Thymus (tissue), 11 donors: ENCODE measurements at regions not wholly inside any gene's neighbourhood (a gene's known extent, or its start where the extent isn't known, plus 50 kb on each side); places are given as distances from the start of the nearest gene placed in this dataset.

Experiments
- DNase-seq, 9 donors: peaks; one replicate each; pipeline ENCODE4 v3.0.0-alpha.2; 2013; ENCODE audit warnings: low spot score in 9 of 9, low read depth in 6 of 9, missing footprints in 1 of 9
- H3K27ac ChIP-seq, 2 donors: one replicate each; pipeline ENCODE4 v1.5.1; 2013; ENCODE audit warnings: control low read depth in 1 of 2, low read depth in 1 of 2, low read length in 1 of 2, mild to moderate bottlenecking in 1 of 2, moderate library complexity in 1 of 2
- H3K27me3 ChIP-seq, 2 donors: one replicate each; pipeline ENCODE4 v1.5.1; 2013; ENCODE audit warnings: low read length in 1 of 2; ENCODE audit not compliant: control insufficient read depth in 2 of 2, insufficient read depth in 1 of 2
- H3K36me3 ChIP-seq, 2 donors: one replicate each; pipeline ENCODE4 v1.5.1; 2013; ENCODE audit warnings: low read length in 1 of 2, mild to moderate bottlenecking in 1 of 2, moderate library complexity in 1 of 2; ENCODE audit not compliant: control insufficient read depth in 2 of 2, insufficient read depth in 2 of 2
- H3K4me1 ChIP-seq, 2 donors: one replicate each; pipeline ENCODE4 v1.5.1; 2013; ENCODE audit warnings: low read length in 2 of 2; ENCODE audit not compliant: control insufficient read depth in 2 of 2, insufficient read depth in 2 of 2
- H3K4me3 ChIP-seq, 2 donors: one replicate each; pipeline ENCODE4 v1.5.1; 2013; ENCODE audit warnings: low read length in 2 of 2, control low read depth in 1 of 2, mild to moderate bottlenecking in 1 of 2
- H3K9me3 ChIP-seq, 2 donors: one replicate each; pipeline ENCODE4 v1.5.1; 2013; ENCODE audit warnings: low read length in 1 of 2, mild to moderate bottlenecking in 1 of 2; ENCODE audit not compliant: control insufficient read depth in 2 of 2, insufficient read depth in 1 of 2
- WGBS: extraction: QIAGEN DNeasy Blood & Tissue Kit; methylation state at CpG from one replicate; pipeline ENCODE4 v1.1.7; 2013; 5-methylcytosine and 5-hydroxymethylcytosine counted together
- donor health status: healthy.

- WGBS, result 68% methylated on average over 4 of the region's 4 CpGs
- no peak overlapping the region for H3K27ac ChIP-seq
- no peak for DNase-seq
Measured at GRCh38 chr14:62409169-62409568, 636.1 kb downstream of the KCNH5 start.

GRCh38 chr14:62409626-62410300 lies 635.5 kb downstream of the KCNH5 start:
- 87% methylated on average over 2 of the region's 2 CpGs for WGBS
- Histone ChIP-seq H3K4me1 (no peaks in the 10 kb centered on the region), H3K36me3 (no peaks in the 10 kb centered on the region), H3K4me3 (no peak overlapping the region), H3K27me3 (no peaks in the 10 kb centered on the region), H3K27ac (no peak overlapping the region), H3K9me3 (no peaks in the 10 kb centered on the region)
- no peak for DNase-seq

More at GRCh38 chr14:62409169-62409568, 636.1 kb downstream of the KCNH5 start:
- no peaks in the 10 kb centered on the region for H3K9me3 ChIP-seq
- H3K4me3 ChIP-seq, result no peak overlapping the region
- no peaks in the 10 kb centered on the region for H3K4me1 ChIP-seq
- H3K36me3 ChIP-seq, result no peaks in the 10 kb centered on the region
- H3K27me3 ChIP-seq, result no peaks in the 10 kb centered on the region

GRCh38 chr14:62420847-62421246 lies 624.4 kb downstream of the KCNH5 start:
- no peak for DNase-seq
- Histone ChIP-seq H3K9me3 (no peaks in the 10 kb centered on the region), H3K27ac (no peak overlapping the region), H3K27me3 (no peaks in the 10 kb centered on the region), H3K36me3 (no peaks in the 10 kb centered on the region), H3K4me3 (no peak overlapping the region), H3K4me1 (no peaks in the 10 kb centered on the region)
- 89% methylated on average over 1 of the region's 1 CpG for WGBS

- H3K27ac ChIP-seq, result no peak overlapping the region
- no peaks in the 10 kb centered on the region for H3K4me1 ChIP-seq
- no peaks in the 10 kb centered on the region for H3K36me3 ChIP-seq
- H3K4me3 ChIP-seq, result no peak overlapping the region
- 88% methylated on average over 5 of the region's 5 CpGs for WGBS
- DNase-seq, result no peak
- no peaks in the 10 kb centered on the region for H3K27me3 ChIP-seq
- peaks cover 0 to 6% of the 10 kb centered on the region in 2 donors for H3K9me3 ChIP-seq
Measured at GRCh38 chr14:62428429-62429203, 616.6 kb downstream of the KCNH5 start.

GRCh38 chr14:62429683-62430082 lies 615.6 kb downstream of the KCNH5 start:
- H3K36me3 ChIP-seq, result no peaks in the 10 kb centered on the region
- WGBS, result 98% methylated on average over 1 of the region's 1 CpG
- peaks cover 0 to 9% of the 10 kb centered on the region in 2 donors for H3K9me3 ChIP-seq
- no peak for DNase-seq
- no peak overlapping the region for H3K27ac ChIP-seq
- H3K27me3 ChIP-seq, result no peaks in the 10 kb centered on the region
- no peak overlapping the region for H3K4me3 ChIP-seq
- no peaks in the 10 kb centered on the region for H3K4me1 ChIP-seq

GRCh38 chr14:62431496-62431895 lies 613.8 kb downstream of the KCNH5 start:
- no peaks in the 10 kb centered on the region for H3K4me1 ChIP-seq
- H3K27ac ChIP-seq, result no peak overlapping the region
- H3K27me3 ChIP-seq, result no peaks in the 10 kb centered on the region
- H3K36me3 ChIP-seq, result no peaks in the 10 kb centered on the region
- H3K4me3 ChIP-seq, result no peak overlapping the region
- DNase-seq, result no peak
- 69% methylated on average over 2 of the region's 2 CpGs for WGBS
- H3K9me3 ChIP-seq, result peaks cover 0 to 9% of the 10 kb centered on the region in 2 donors

GRCh38 chr14:62432955-62433354 lies 612.3 kb downstream of the KCNH5 start:
- H3K36me3 ChIP-seq, result no peaks in the 10 kb centered on the region
- no peak overlapping the region for H3K4me3 ChIP-seq
- H3K4me1 ChIP-seq, result no peaks in the 10 kb centered on the region
- no peak overlapping the region for H3K27ac ChIP-seq
- H3K9me3 ChIP-seq, result peaks cover 0 to 9% of the 10 kb centered on the region in 2 donors
- 90% methylated on average over 2 of the region's 2 CpGs for WGBS
- no peak for DNase-seq
- H3K27me3 ChIP-seq, result no peaks in the 10 kb centered on the region

- peaks cover 0 to 17% of the 10 kb centered on the region in 2 donors for H3K9me3 ChIP-seq
Measured at GRCh38 chr14:62436261-62436660, 609.0 kb downstream of the KCNH5 start.

GRCh38 chr14:62439210-62439609 lies 606.0 kb downstream of the KCNH5 start:
- H3K36me3 ChIP-seq, result no peaks in the 10 kb centered on the region
- H3K9me3 ChIP-seq, result peaks cover 0 to 18% of the 10 kb centered on the region in 2 donors
- WGBS, result 84% methylated on average over 2 of the region's 2 CpGs
- H3K27me3 ChIP-seq, result no peaks in the 10 kb centered on the region
- H3K4me3 ChIP-seq, result no peak overlapping the region
- no peak for DNase-seq
- no peak overlapping the region for H3K27ac ChIP-seq
- no peaks in the 10 kb centered on the region for H3K4me1 ChIP-seq

More at GRCh38 chr14:62436261-62436660, 609.0 kb downstream of the KCNH5 start:
- H3K27ac ChIP-seq, result no peak overlapping the region
- WGBS, result 48% methylated on average over 2 of the region's 2 CpGs
- H3K27me3 ChIP-seq, result no peaks in the 10 kb centered on the region
- H3K4me3 ChIP-seq, result no peak overlapping the region
- no peaks in the 10 kb centered on the region for H3K36me3 ChIP-seq
- no peak for DNase-seq
- H3K4me1 ChIP-seq, result no peaks in the 10 kb centered on the region
